ENCODE measurements at regions not wholly inside any gene's neighbourhood (a gene's known extent, or its start where the extent isn't known, plus 50 kb on each side); places are given as distances from the start of the nearest gene placed in this dataset.

- TF ChIP-seq, protein P1, sequence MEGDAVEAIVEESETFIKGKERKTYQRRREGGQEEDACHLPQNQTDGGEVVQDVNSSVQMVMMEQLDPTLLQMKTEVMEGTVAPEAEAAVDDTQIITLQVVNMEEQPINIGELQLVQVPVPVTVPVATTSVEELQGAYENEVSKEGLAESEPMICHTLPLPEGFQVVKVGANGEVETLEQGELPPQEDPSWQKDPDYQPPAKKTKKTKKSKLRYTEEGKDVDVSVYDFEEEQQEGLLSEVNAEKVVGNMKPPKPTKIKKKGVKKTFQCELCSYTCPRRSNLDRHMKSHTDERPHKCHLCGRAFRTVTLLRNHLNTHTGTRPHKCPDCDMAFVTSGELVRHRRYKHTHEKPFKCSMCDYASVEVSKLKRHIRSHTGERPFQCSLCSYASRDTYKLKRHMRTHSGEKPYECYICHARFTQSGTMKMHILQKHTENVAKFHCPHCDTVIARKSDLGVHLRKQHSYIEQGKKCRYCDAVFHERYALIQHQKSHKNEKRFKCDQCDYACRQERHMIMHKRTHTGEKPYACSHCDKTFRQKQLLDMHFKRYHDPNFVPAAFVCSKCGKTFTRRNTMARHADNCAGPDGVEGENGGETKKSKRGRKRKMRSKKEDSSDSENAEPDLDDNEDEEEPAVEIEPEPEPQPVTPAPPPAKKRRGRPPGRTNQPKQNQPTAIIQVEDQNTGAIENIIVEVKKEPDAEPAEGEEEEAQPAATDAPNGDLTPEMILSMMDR (IDR thresholded peaks at IDR 0.05) = no peak
- no peak for TF ChIP-seq POLR2AphosphoS5 (IDR thresholded peaks at IDR 0.05)
- no peak for TF ChIP-seq POLR2A (IDR thresholded peaks at IDR 0.05; ENCODE audit: low read depth)
- no peak for TF ChIP-seq EP300 (IDR thresholded peaks at IDR 0.05)
- Histone ChIP-seq H3K36me3 (no peaks in the 10 kb centered on the region), H3K9me3 (no peaks in the 10 kb centered on the region), H3K27me3 (no peaks in the 10 kb centered on the region), H3K4me1 (no peaks in the 10 kb centered on the region), H3K4me3 (no peak overlapping the region), H3K27ac (replicated peaks in 1 of 4) (no peak overlapping the region)
- intact Hi-C loops (cut with DNase I) = no loop called here
- 77% methylated on average over 2 of the region's 2 CpGs for WGBS
- DNase-seq (ENCODE audit: extremely low spot score) = no peak
Observed at GRCh38 chr4:33561259-33561658, 2683.1 kb downstream of the ARAP2 start.

GRCh38 chr4:33566649-33567048 is 2677.7 kb downstream of the ARAP2 start:
- Histone ChIP-seq H3K36me3 (no peaks in the 10 kb centered on the region), H3K27me3 (no peaks in the 10 kb centered on the region), H3K9me3 (no peaks in the 10 kb centered on the region), H3K4me3 (no peak overlapping the region), H3K27ac (replicated peaks in 1 of 4) (no peak overlapping the region), H3K4me1 (no peaks in the 10 kb centered on the region)
- TF ChIP-seq, protein P1 (IDR thresholded peaks at IDR 0.05) = no peak
- no peak for TF ChIP-seq POLR2A (IDR thresholded peaks at IDR 0.05; ENCODE audit: low read depth)
- TF ChIP-seq POLR2AphosphoS5 (IDR thresholded peaks at IDR 0.05) = no peak
- TF ChIP-seq EP300 (IDR thresholded peaks at IDR 0.05) = no peak
- WGBS = 94% methylated on average over 2 of the region's 2 CpGs
- intact Hi-C loops (cut with DNase I) = no loop called here
- DNase-seq (ENCODE audit: extremely low spot score) = no peak

DNA sequence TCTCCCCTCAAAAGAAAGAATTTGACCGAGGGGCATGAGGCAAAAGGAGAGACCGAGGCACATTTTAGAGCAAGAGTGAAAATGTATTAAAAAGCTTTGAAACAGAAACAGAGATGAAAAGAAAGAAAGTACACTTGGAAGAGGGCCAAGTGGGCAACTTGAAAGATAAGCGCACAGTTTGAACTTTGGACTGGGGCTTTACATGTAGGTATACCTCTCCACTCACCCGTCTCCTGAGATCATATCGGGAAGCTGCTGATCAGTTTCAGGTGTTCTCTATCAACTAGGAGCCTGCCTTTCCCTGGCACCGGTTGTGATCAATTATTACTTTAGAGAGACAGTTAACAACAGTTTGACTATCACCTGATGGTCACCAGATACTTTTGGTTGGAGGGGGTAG is 2666.5 kb downstream of the ARAP2 start:
- Histone ChIP-seq H3K27ac (replicated peaks in 1 of 4) (no peak overlapping the region), H3K27me3 (no peaks in the 10 kb centered on the region), H3K9me3 (no peaks in the 10 kb centered on the region), H3K4me3 (no peak overlapping the region), H3K36me3 (no peaks in the 10 kb centered on the region), H3K4me1 (no peaks in the 10 kb centered on the region)
- TF ChIP-seq, protein P1 (IDR thresholded peaks at IDR 0.05) = no peak
- no peak for DNase-seq (ENCODE audit: extremely low spot score)
- intact Hi-C loops (cut with DNase I) = no loop called here
- 91% methylated on average over 6 of the region's 6 CpGs for WGBS

DNA sequence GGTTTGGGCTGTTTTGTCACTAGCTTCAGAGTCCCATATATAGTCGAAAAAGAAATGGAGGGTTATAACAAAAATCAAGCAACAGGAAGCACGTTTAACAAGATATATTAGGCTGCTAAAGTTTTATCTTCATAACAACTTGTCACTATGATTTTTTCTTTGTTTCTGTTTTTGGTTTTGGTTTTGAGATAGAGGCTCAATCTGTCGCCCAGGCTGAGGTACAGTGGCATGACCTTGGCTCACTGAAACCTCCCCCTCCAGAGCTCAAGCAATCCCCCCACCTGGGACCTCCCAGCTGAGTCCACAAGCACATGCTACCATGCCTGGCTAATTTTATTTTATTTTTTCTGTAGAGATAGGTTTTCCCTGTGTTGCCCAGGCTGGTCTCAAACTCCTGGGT is 2664.4 kb downstream of the ARAP2 start:
- intact Hi-C loops (cut with DNase I) = no loop called here
- WGBS = 57% methylated on average over 3 of the region's 3 CpGs
- TF ChIP-seq POLR2A (IDR thresholded peaks at IDR 0.05; ENCODE audit: low read depth) (no peak), POLR2AphosphoS5 (IDR thresholded peaks at IDR 0.05) (no peak), EP300 (IDR thresholded peaks at IDR 0.05) (no peak)
- TF ChIP-seq, protein P1 (IDR thresholded peaks at IDR 0.05) = no peak

GRCh38 chr4:33592701-33593100 is 2651.6 kb downstream of the ARAP2 start:
- H3K27me3 ChIP-seq = no peaks in the 10 kb centered on the region
- intact Hi-C loops (cut with DNase I) = no loop called here
- no peaks in the 10 kb centered on the region for H3K36me3 ChIP-seq
- H3K4me1 ChIP-seq = no peaks in the 10 kb centered on the region
- H3K4me3 ChIP-seq = no peak overlapping the region
- TF ChIP-seq, protein P1 (IDR thresholded peaks at IDR 0.05) = no peak
- no peak for TF ChIP-seq EP300 (IDR thresholded peaks at IDR 0.05)
- no peak for TF ChIP-seq POLR2A (IDR thresholded peaks at IDR 0.05; ENCODE audit: low read depth)
- TF ChIP-seq POLR2AphosphoS5 (IDR thresholded peaks at IDR 0.05) = no peak
- 88% methylated on average over 2 of the region's 2 CpGs for WGBS
- no peak for DNase-seq (ENCODE audit: extremely low spot score)
- H3K9me3 ChIP-seq = peaks cover 0 to 47% (median 30%) of the 10 kb centered on the region in 4 donors
- no peak overlapping the region for H3K27ac ChIP-seq (replicated peaks in 1 of 4)

More for the DNA sequence above, 2664.4 kb downstream of the ARAP2 start:
- Histone ChIP-seq H3K27ac (replicated peaks in 1 of 4) (no peak overlapping the region), H3K27me3 (no peaks in the 10 kb centered on the region), H3K9me3 (no peaks in the 10 kb centered on the region), H3K4me3 (no peak overlapping the region), H3K4me1 (no peaks in the 10 kb centered on the region), H3K36me3 (no peaks in the 10 kb centered on the region)
- DNase-seq (ENCODE audit: extremely low spot score) = no peak
